ENCODE measurements at regions not wholly inside any gene's neighbourhood (a gene's known extent, or its start where the extent isn't known, plus 50 kb on each side); places are given as distances from the start of the nearest gene placed in this dataset.

GRCh38 chr7:41331194-41331593 is 371.7 kb downstream of the INHBA start:
- Histone ChIP-seq H3K4me3 (ENCODE audit: low read length) (no peak overlapping the region), H3K9me2 (replicated peaks; ENCODE audit: insufficient read depth, low read length) (no peaks in the 10 kb centered on the region), H3K27ac (ENCODE audit: low read length) (no peak overlapping the region), H3K4me1 (ENCODE audit: low read length) (no peaks in the 10 kb centered on the region), H3K79me2 (ENCODE audit: low read length) (no peaks in the 10 kb centered on the region), H3K36me3 (ENCODE audit: insufficient read depth, low read length) (no peaks in the 10 kb centered on the region), H3K9me3 (ENCODE audit: low read length) (no peaks in the 10 kb centered on the region), H2AFZ (ENCODE audit: low read length) (no peak overlapping the region), H4K20me1 (ENCODE audit: insufficient read depth, low read depth, low read length) (no peaks in the 10 kb centered on the region), H3K27me3 (ENCODE audit: low read length) (no peaks in the 10 kb centered on the region), H3K9ac (ENCODE audit: low read length) (no peak overlapping the region), H3K4me2 (ENCODE audit: low read depth, low read length, poor library complexity, severe bottlenecking) (no peak overlapping the region)
- DNase-seq = no peak

- no peak overlapping the region for H3K4me3 ChIP-seq (ENCODE audit: low read length)
- no peak overlapping the region for H3K9ac ChIP-seq (ENCODE audit: low read length)
- H3K79me2 ChIP-seq (ENCODE audit: low read length) = no peaks in the 10 kb centered on the region
- H3K27me3 ChIP-seq (ENCODE audit: low read length) = no peaks in the 10 kb centered on the region
- no peak for DNase-seq
- no peaks in the 10 kb centered on the region for H3K9me3 ChIP-seq (ENCODE audit: low read length)
- H4K20me1 ChIP-seq (ENCODE audit: insufficient read depth, low read depth, low read length) = no peaks in the 10 kb centered on the region
- H3K4me2 ChIP-seq (ENCODE audit: low read depth, low read length, poor library complexity, severe bottlenecking) = no peak overlapping the region
- no peaks in the 10 kb centered on the region for H3K36me3 ChIP-seq (ENCODE audit: insufficient read depth, low read length)
- no peak overlapping the region for H2AFZ ChIP-seq (ENCODE audit: low read length)
- no peak overlapping the region for H3K27ac ChIP-seq (ENCODE audit: low read length)
- no peaks in the 10 kb centered on the region for H3K4me1 ChIP-seq (ENCODE audit: low read length)
- H3K9me2 ChIP-seq (replicated peaks; ENCODE audit: insufficient read depth, low read length) = no peaks in the 10 kb centered on the region
Measured at GRCh38 chr7:41328544-41328943, 374.3 kb downstream of the INHBA start.

- Histone ChIP-seq H3K9ac (ENCODE audit: low read length) (no peak overlapping the region), H3K27me3 (ENCODE audit: low read length) (no peaks in the 10 kb centered on the region), H4K20me1 (ENCODE audit: insufficient read depth, low read depth, low read length) (no peaks in the 10 kb centered on the region), H3K36me3 (ENCODE audit: insufficient read depth, low read length) (no peaks in the 10 kb centered on the region), H3K27ac (ENCODE audit: low read length) (no peak overlapping the region), H3K4me1 (ENCODE audit: low read length) (no peaks in the 10 kb centered on the region), H2AFZ (ENCODE audit: low read length) (no peak overlapping the region), H3K9me2 (replicated peaks; ENCODE audit: insufficient read depth, low read length) (no peaks in the 10 kb centered on the region), H3K9me3 (ENCODE audit: low read length) (no peaks in the 10 kb centered on the region), H3K79me2 (ENCODE audit: low read length) (no peaks in the 10 kb centered on the region), H3K4me3 (ENCODE audit: low read length) (no peak overlapping the region), H3K4me2 (ENCODE audit: low read depth, low read length, poor library complexity, severe bottlenecking) (no peak overlapping the region)
- DNase-seq = no peak
Measured at GRCh38 chr7:41328131-41328530, 374.8 kb downstream of the INHBA start.

GRCh38 chr7:41326616-41327015 is 376.3 kb downstream of the INHBA start:
- no peaks in the 10 kb centered on the region for H4K20me1 ChIP-seq (ENCODE audit: insufficient read depth, low read depth, low read length)
- no peak for DNase-seq
- no peaks in the 10 kb centered on the region for H3K36me3 ChIP-seq (ENCODE audit: insufficient read depth, low read length)
- H3K4me2 ChIP-seq (ENCODE audit: low read depth, low read length, poor library complexity, severe bottlenecking) = no peak overlapping the region
- no peak overlapping the region for H2AFZ ChIP-seq (ENCODE audit: low read length)
- no peaks in the 10 kb centered on the region for H3K4me1 ChIP-seq (ENCODE audit: low read length)
- H3K27me3 ChIP-seq (ENCODE audit: low read length) = no peaks in the 10 kb centered on the region
- no peak overlapping the region for H3K4me3 ChIP-seq (ENCODE audit: low read length)
- H3K9ac ChIP-seq (ENCODE audit: low read length) = no peak overlapping the region
- H3K79me2 ChIP-seq (ENCODE audit: low read length) = no peaks in the 10 kb centered on the region
- H3K27ac ChIP-seq (ENCODE audit: low read length) = no peak overlapping the region
- H3K9me3 ChIP-seq (ENCODE audit: low read length) = no peaks in the 10 kb centered on the region
- no peaks in the 10 kb centered on the region for H3K9me2 ChIP-seq (replicated peaks; ENCODE audit: insufficient read depth, low read length)

- Histone ChIP-seq H2AFZ (ENCODE audit: low read length) (no peak overlapping the region), H3K27me3 (ENCODE audit: low read length) (no peaks in the 10 kb centered on the region), H3K4me1 (ENCODE audit: low read length) (no peaks in the 10 kb centered on the region), H3K9me3 (ENCODE audit: low read length) (no peaks in the 10 kb centered on the region), H3K79me2 (ENCODE audit: low read length) (no peaks in the 10 kb centered on the region), H3K9me2 (replicated peaks; ENCODE audit: insufficient read depth, low read length) (no peaks in the 10 kb centered on the region), H3K4me2 (ENCODE audit: low read depth, low read length, poor library complexity, severe bottlenecking) (no peak overlapping the region), H3K36me3 (ENCODE audit: insufficient read depth, low read length) (no peaks in the 10 kb centered on the region), H3K9ac (ENCODE audit: low read length) (no peak overlapping the region), H4K20me1 (ENCODE audit: insufficient read depth, low read depth, low read length) (no peaks in the 10 kb centered on the region), H3K4me3 (ENCODE audit: low read length) (no peak overlapping the region), H3K27ac (ENCODE audit: low read length) (no peak overlapping the region)
- DNase-seq = no peak
Measured at GRCh38 chr7:41323806-41324205, 379.1 kb downstream of the INHBA start.

- H3K4me1 ChIP-seq (ENCODE audit: low read length) = no peaks in the 10 kb centered on the region
- H3K4me3 ChIP-seq (ENCODE audit: low read length) = no peak overlapping the region
- no peaks in the 10 kb centered on the region for H4K20me1 ChIP-seq (ENCODE audit: insufficient read depth, low read depth, low read length)
- no peaks in the 10 kb centered on the region for H3K9me3 ChIP-seq (ENCODE audit: low read length)
- H3K9me2 ChIP-seq (replicated peaks; ENCODE audit: insufficient read depth, low read length) = no peaks in the 10 kb centered on the region
- no peak overlapping the region for H3K27ac ChIP-seq (ENCODE audit: low read length)
- DNase-seq = no peak
- no peak overlapping the region for H3K9ac ChIP-seq (ENCODE audit: low read length)
- no peak overlapping the region for H3K4me2 ChIP-seq (ENCODE audit: low read depth, low read length, poor library complexity, severe bottlenecking)
- H3K27me3 ChIP-seq (ENCODE audit: low read length) = no peaks in the 10 kb centered on the region
- H3K36me3 ChIP-seq (ENCODE audit: insufficient read depth, low read length) = no peaks in the 10 kb centered on the region
- H3K79me2 ChIP-seq (ENCODE audit: low read length) = no peaks in the 10 kb centered on the region
- no peak overlapping the region for H2AFZ ChIP-seq (ENCODE audit: low read length)
Measured at GRCh38 chr7:41319581-41319980, 383.3 kb downstream of the INHBA start.

GRCh38 chr7:41316410-41316809 is 386.5 kb downstream of the INHBA start:
- no peaks in the 10 kb centered on the region for H3K9me3 ChIP-seq (ENCODE audit: low read length)
- H3K36me3 ChIP-seq (ENCODE audit: insufficient read depth, low read length) = no peaks in the 10 kb centered on the region
- H3K9ac ChIP-seq (ENCODE audit: low read length) = no peak overlapping the region
- H3K4me1 ChIP-seq (ENCODE audit: low read length) = no peaks in the 10 kb centered on the region
- H3K4me3 ChIP-seq (ENCODE audit: low read length) = no peak overlapping the region
- H3K79me2 ChIP-seq (ENCODE audit: low read length) = no peaks in the 10 kb centered on the region
- H4K20me1 ChIP-seq (ENCODE audit: insufficient read depth, low read depth, low read length) = no peaks in the 10 kb centered on the region
- no peaks in the 10 kb centered on the region for H3K27me3 ChIP-seq (ENCODE audit: low read length)
- H3K27ac ChIP-seq (ENCODE audit: low read length) = no peak overlapping the region
- no peak overlapping the region for H2AFZ ChIP-seq (ENCODE audit: low read length)
- no peaks in the 10 kb centered on the region for H3K9me2 ChIP-seq (replicated peaks; ENCODE audit: insufficient read depth, low read length)
- no peak for DNase-seq
- no peak overlapping the region for H3K4me2 ChIP-seq (ENCODE audit: low read depth, low read length, poor library complexity, severe bottlenecking)

GRCh38 chr7:41315764-41316163 is 387.1 kb downstream of the INHBA start:
- Histone ChIP-seq H2AFZ (ENCODE audit: low read length) (no peak overlapping the region), H3K4me3 (ENCODE audit: low read length) (no peak overlapping the region), H3K9me3 (ENCODE audit: low read length) (no peaks in the 10 kb centered on the region), H3K4me2 (ENCODE audit: low read depth, low read length, poor library complexity, severe bottlenecking) (no peak overlapping the region), H3K4me1 (ENCODE audit: low read length) (no peaks in the 10 kb centered on the region), H3K9me2 (replicated peaks; ENCODE audit: insufficient read depth, low read length) (no peaks in the 10 kb centered on the region), H3K27me3 (ENCODE audit: low read length) (no peaks in the 10 kb centered on the region), H4K20me1 (ENCODE audit: insufficient read depth, low read depth, low read length) (no peaks in the 10 kb centered on the region), H3K27ac (ENCODE audit: low read length) (no peak overlapping the region), H3K79me2 (ENCODE audit: low read length) (no peaks in the 10 kb centered on the region), H3K36me3 (ENCODE audit: insufficient read depth, low read length) (no peaks in the 10 kb centered on the region), H3K9ac (ENCODE audit: low read length) (no peak overlapping the region)
- no peak for DNase-seq

GRCh38 chr7:41313171-41313570 is 389.7 kb downstream of the INHBA start:
- H3K9me2 ChIP-seq (replicated peaks; ENCODE audit: insufficient read depth, low read length) = no peaks in the 10 kb centered on the region
- no peaks in the 10 kb centered on the region for H3K36me3 ChIP-seq (ENCODE audit: insufficient read depth, low read length)
- H3K4me3 ChIP-seq (ENCODE audit: low read length) = no peak overlapping the region
- no peaks in the 10 kb centered on the region for H3K79me2 ChIP-seq (ENCODE audit: low read length)
- H3K27ac ChIP-seq (ENCODE audit: low read length) = no peak overlapping the region
- H3K9me3 ChIP-seq (ENCODE audit: low read length) = no peaks in the 10 kb centered on the region
- H2AFZ ChIP-seq (ENCODE audit: low read length) = no peak overlapping the region
- no peak overlapping the region for H3K4me2 ChIP-seq (ENCODE audit: low read depth, low read length, poor library complexity, severe bottlenecking)
- H4K20me1 ChIP-seq (ENCODE audit: insufficient read depth, low read depth, low read length) = no peaks in the 10 kb centered on the region
- DNase-seq = no peak
- no peaks in the 10 kb centered on the region for H3K27me3 ChIP-seq (ENCODE audit: low read length)
- H3K9ac ChIP-seq (ENCODE audit: low read length) = no peak overlapping the region
- H3K4me1 ChIP-seq (ENCODE audit: low read length) = no peaks in the 10 kb centered on the region
